ENCODE measurements at regions not wholly inside any gene's neighbourhood (a gene's known extent, or its start where the extent isn't known, plus 50 kb on each side); places are given as distances from the start of the nearest gene placed in this dataset.

- intact Hi-C loops (cut with micrococcal nuclease), result no loop called here
- no peak overlapping the region for H3K23ac ChIP-seq (ENCODE audit: low read depth, low read length)
- no peak overlapping the region for H3K4me3 ChIP-seq (ENCODE audit: insufficient read depth, low read depth, low read length)
- no peak overlapping the region for H2BK5ac ChIP-seq (ENCODE audit: low read depth, low read length, poor library complexity, severe bottlenecking)
- no peak overlapping the region for H3K9ac ChIP-seq (ENCODE audit: low read depth, low read length)
- H2BK120ac ChIP-seq (ENCODE audit: low read depth, low read length), result no peak overlapping the region
- TF ChIP-seq RAD21 (IDR thresholded peaks at IDR 0.05; ENCODE audit: low read length), result no peak
- TF ChIP-seq FOS (IDR thresholded peaks at IDR 0.05; ENCODE audit: low read depth, low read length), result no peak
- no peak for TF ChIP-seq BHLHE40 (IDR thresholded peaks at IDR 0.05; ENCODE audit: low read depth, low read length)
- peaks cover 2% of the 10 kb centered on the region; the same call in 1 of the 2 replicates for H3K9me3 ChIP-seq (ENCODE audit: control insufficient read depth, insufficient read depth, low read length)
- dilution Hi-C loops (cut with HindIII; ENCODE audit: low sequenced_read_pairs, unreplicated experiment), result no loop called here
- no peak for ATAC-seq (ENCODE audit: low read depth)
- no peak overlapping the region for H2AK9ac ChIP-seq (replicated peaks; ENCODE audit: low read depth, low read length, poor library complexity)
- H4K91ac ChIP-seq (ENCODE audit: insufficient read depth, low read depth, low read length), result no peak overlapping the region
- no peak overlapping the region for H2BK15ac ChIP-seq (ENCODE audit: low read depth, low read length)
- H3K27ac ChIP-seq (ENCODE audit: insufficient read depth, low read length), result no peak overlapping the region
- H4K20me1 ChIP-seq (ENCODE audit: insufficient read depth, low read length), result no peaks in the 10 kb centered on the region
- no peak overlapping the region for H2AFZ ChIP-seq (replicated peaks; ENCODE audit: low read length, poor library complexity)
- no peak for DNase-seq
- H3K4ac ChIP-seq (ENCODE audit: low read depth, low read length), result no peak overlapping the region
- POLR2A ChIA-PET (ENCODE audit: unreplicated experiment), result no interaction called here
- H3K18ac ChIP-seq (ENCODE audit: low read depth, low read length), result no peak overlapping the region
- no peaks in the 10 kb centered on the region for H3K36me3 ChIP-seq (ENCODE audit: control insufficient read depth, insufficient read depth, low read length)
- H3K4me2 ChIP-seq (ENCODE audit: low read depth, low read length), result no peak overlapping the region
- no peaks in the 10 kb centered on the region for H3K27me3 ChIP-seq (ENCODE audit: control insufficient read depth, insufficient read depth, low read length)
- H3K9me1 ChIP-seq (ENCODE audit: insufficient read depth, low read length), result no peaks in the 10 kb centered on the region
- no peak overlapping the region for H3K14ac ChIP-seq (replicated peaks; ENCODE audit: low read depth, low read length)
- H4K5ac ChIP-seq (ENCODE audit: low read depth, low read length), result no peak overlapping the region
- no peak overlapping the region for H2BK20ac ChIP-seq (ENCODE audit: low read depth, low read length)
- H3K4me1 ChIP-seq (ENCODE audit: control insufficient read depth, insufficient read depth, low read length), result no peaks in the 10 kb centered on the region
- no peak overlapping the region for H3K56ac ChIP-seq (ENCODE audit: extremely low read depth, insufficient read depth, low read length)
- no peak overlapping the region for H4K8ac ChIP-seq (ENCODE audit: low read depth in 2 of 2, low read length in 2 of 2)
- in situ Hi-C loops (cut with MboI; ENCODE audit: low sequenced_read_pairs), result no loop called here
- no peaks in the 10 kb centered on the region for H3K79me1 ChIP-seq (ENCODE audit: low read depth in 1 of 2, low read length in 2 of 2)
- BruUV-seq (replicated peaks), result no TSS peak
- CTCF ChIA-PET, result no interaction called here
- H2AK5ac ChIP-seq (ENCODE audit: low read depth, low read length), result no peak overlapping the region
Measured at GRCh38 chr14:28097585-28097984, 669.0 kb upstream of the FOXG1 start.

All from IMR-90 (cell line).